Esophagus (tissue), 2 donors: ENCODE measurements at regions not wholly inside any gene's neighbourhood (a gene's known extent, or its start where the extent isn't known, plus 50 kb on each side); places are given as distances from the start of the nearest gene placed in this dataset.
"Not testable (repeated sequence)": the region's sequence is repeated elsewhere in the genome, so short reads cannot be mapped to it uniquely, and the experiment has no call there.

Experiments used
- H3K27ac ChIP-seq, 2 donors: one replicate each; pipeline ENCODE4 v1.5.1; 2013; ENCODE audit warnings: low read depth in 2 of 2, mild to moderate bottlenecking in 2 of 2, inconsistent platforms in 1 of 2, low read length in 1 of 2, moderate library complexity in 1 of 2
- H3K27me3 ChIP-seq, 2 donors: one replicate each; pipeline ENCODE4 v1.6.1; 2013; ENCODE audit warnings: low read length in 2 of 2, control low read depth in 1 of 2, mild to moderate bottlenecking in 1 of 2; ENCODE audit not compliant: insufficient read depth in 2 of 2, control insufficient read depth in 1 of 2
- H3K36me3 ChIP-seq, 2 donors: one replicate each; pipeline ENCODE4 v1.6.1; 2013; ENCODE audit warnings: low read length in 1 of 2; ENCODE audit not compliant: control insufficient read depth in 2 of 2, insufficient read depth in 2 of 2
- H3K4me1 ChIP-seq, 2 donors: one replicate each; pipeline ENCODE4 v1.6.1; 2013; ENCODE audit warnings: low read length in 1 of 2; ENCODE audit not compliant: control insufficient read depth in 2 of 2, insufficient read depth in 2 of 2
- H3K4me3 ChIP-seq, 2 donors: one replicate each; pipeline ENCODE4 v1.5.1; 2013; ENCODE audit warnings: low read length in 2 of 2, mild to moderate bottlenecking in 2 of 2, low read depth in 1 of 2, moderate library complexity in 1 of 2
- H3K9me3 ChIP-seq, 2 donors: one replicate each; pipeline ENCODE4 v1.6.1; 2013; ENCODE audit warnings: mild to moderate bottlenecking in 2 of 2, low read depth in 1 of 2, low read length in 1 of 2, moderate library complexity in 1 of 2; ENCODE audit not compliant: control insufficient read depth in 2 of 2, insufficient read depth in 1 of 2
- WGBS, 2 donors: extraction: QIAGEN DNeasy Blood & Tissue Kit; methylation state at CpG; one replicate each; pipeline ENCODE4 v1.1.7; 2013; 5-methylcytosine and 5-hydroxymethylcytosine counted together
- donor health status: healthy with polysubstance abuse.
- donor health status: Bipolar disorder and iron deficiency.

DNA sequence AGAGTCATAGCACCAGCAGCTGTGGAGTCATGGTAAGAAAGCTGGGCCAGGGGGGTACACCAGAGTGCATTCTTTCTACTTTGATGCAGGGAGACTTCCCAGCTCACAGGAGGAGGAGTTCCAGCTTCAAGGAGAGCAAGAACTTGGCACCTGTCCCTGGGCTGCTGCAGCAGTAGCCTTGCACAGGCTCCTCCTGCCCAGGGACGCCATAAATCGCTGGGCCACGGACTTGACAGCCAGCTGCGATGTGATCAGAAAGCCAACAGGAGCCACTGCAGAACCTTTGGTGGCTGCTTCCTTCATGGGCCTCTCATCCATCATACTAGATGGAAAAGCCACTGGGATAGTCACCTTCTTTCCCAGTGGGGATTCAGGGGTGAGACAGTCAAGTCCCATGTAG, 234.7 kb downstream of the NMUR2 start:
- H3K4me1 ChIP-seq: no peaks in the 10 kb centered on the region
- WGBS, 2 donors: 32 to 40% methylated on average over 4 of the region's 4 CpGs
- H3K36me3 ChIP-seq: no peaks in the 10 kb centered on the region
- no peaks in the 10 kb centered on the region for H3K9me3 ChIP-seq
- no peaks in the 10 kb centered on the region for H3K27me3 ChIP-seq
- H3K27ac ChIP-seq: no peak overlapping the region
- no peak overlapping the region for H3K4me3 ChIP-seq

DNA sequence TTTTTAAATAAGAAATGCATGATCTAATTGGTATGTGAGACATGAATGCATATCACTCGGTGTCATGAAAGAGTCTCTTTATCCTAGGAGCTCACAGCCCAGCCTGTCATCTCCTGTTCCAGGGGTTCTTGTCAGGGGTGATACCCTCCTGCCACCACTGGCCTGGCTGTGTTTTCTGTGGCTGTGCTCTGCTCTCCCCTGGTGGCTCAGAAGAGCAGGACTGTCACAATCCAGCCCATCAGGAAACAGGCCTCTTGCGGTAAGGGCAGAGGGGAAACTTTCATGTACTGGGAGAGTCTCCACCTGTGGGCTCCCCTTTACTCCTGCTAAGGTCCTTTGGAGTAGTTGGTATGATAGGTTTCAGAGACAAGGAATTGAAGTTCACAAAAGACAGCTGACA, 240.2 kb upstream of the GLRA1 start:
- Histone ChIP-seq H3K9me3 (no peaks in the 10 kb centered on the region), H3K36me3 (no peaks in the 10 kb centered on the region), H3K27me3 (no peaks in the 10 kb centered on the region), H3K4me3 (no peak overlapping the region), H3K4me1 (no peaks in the 10 kb centered on the region), H3K27ac (no peak overlapping the region)
- 68 to 74% methylated on average over 2 of the region's 2 CpGs for WGBS, 2 donors

DNA sequence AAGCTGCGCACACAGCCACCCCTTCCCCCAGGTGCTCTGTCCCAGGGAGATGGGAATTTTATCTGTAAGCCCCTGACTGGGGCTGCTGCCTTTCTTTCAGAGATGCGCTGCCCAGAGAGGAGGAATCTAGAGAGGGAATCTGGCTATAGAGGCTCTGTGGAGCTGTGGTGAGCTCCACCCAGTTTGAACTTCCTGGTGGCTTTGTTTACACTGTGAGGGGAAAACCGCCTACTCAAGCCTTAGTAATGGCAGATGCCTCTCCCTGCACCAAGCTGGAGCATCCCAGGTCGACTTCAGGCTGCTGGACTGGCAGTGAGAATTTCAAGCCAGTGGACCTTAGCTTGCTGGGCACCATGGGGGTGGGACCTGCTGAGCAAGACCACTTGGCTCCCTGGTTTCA, 235.2 kb upstream of the GLRA1 start:
- WGBS, 2 donors: 41 to 45% methylated on average over 4 of the region's 4 CpGs
- H3K4me1 ChIP-seq, H3K9me3 ChIP-seq: not testable (repeated sequence)

DNA sequence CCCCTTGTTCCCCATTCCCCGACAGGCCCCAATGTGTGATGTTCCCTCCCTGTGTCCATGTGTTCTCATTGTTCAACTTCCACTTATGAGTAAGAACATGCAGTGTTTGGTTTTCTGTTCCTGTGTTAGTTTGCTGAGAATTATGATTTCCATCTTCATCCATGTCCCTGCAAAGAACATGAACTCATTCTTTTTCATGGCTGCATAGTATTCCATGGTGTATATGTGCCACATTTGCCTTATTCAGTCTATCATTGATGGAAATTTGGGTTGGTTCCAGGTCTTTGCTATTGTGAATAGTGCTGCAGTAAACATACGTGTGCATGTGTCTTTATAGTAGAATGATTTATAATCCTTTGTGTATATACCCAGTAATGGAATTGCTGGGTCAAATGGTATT, 229.8 kb upstream of the GLRA1 start:
- H3K4me3 ChIP-seq, H3K27ac ChIP-seq, H3K36me3 ChIP-seq, H3K27me3 ChIP-seq, H3K4me1 ChIP-seq, H3K9me3 ChIP-seq: not testable (repeated sequence)
- WGBS, 2 donors: 86 to 91% methylated on average over 2 of the region's 2 CpGs

More for the DNA sequence above, 235.2 kb upstream of the GLRA1 start:
- not testable (repeated sequence) for H3K36me3 ChIP-seq, H3K4me3 ChIP-seq, H3K27me3 ChIP-seq, H3K27ac ChIP-seq

DNA sequence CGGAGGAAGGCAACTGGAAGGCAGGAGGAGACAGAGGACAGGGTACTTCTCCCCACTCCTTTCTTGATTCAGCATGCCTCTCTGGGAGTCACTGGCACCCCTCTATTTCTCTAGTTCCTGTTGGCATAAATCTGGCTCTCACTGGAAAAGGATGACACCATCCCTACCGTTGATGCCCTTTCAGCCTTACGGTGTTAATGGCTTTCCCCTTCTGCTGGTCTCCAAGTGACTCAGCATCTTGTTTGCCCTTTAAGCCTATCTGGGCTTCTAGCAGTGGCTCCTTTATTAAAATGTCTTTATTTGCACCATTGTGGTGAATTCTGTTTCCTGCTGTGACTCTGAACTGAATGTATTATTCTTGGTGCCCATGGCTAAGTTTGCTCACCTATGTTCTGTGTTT, 227.3 kb upstream of the GLRA1 start:
- Histone ChIP-seq H3K4me3 (no peak overlapping the region), H3K9me3 (no peaks in the 10 kb centered on the region), H3K36me3 (no peaks in the 10 kb centered on the region), H3K27ac (no peak overlapping the region), H3K27me3 (no peaks in the 10 kb centered on the region), H3K4me1 (no peaks in the 10 kb centered on the region)
- WGBS, 2 donors: 74 to 86% methylated on average over 3 of the region's 3 CpGs

DNA sequence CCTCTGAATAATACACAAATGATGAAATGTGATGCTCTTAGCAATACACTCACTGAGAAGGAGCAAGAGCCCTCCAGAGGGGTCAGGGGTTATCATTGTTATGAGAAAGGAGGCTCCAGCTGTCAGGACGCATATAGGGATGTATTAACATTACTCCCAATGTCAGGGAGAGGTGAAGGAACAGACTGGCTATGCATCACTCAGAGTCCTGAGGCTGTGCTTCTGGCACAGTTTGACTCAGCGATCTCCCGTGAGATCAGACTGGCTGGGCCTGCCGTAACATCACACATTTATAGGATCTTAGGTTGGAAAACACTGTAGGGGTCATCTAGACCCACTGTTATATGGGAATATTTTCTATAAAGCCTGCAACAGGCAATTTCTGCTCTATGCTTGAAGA, 226.5 kb upstream of the GLRA1 start:
- WGBS, 2 donors: 52 to 68% methylated on average over 4 of the region's 4 CpGs
- Histone ChIP-seq H3K27me3 (no peaks in the 10 kb centered on the region), H3K9me3 (no peaks in the 10 kb centered on the region), H3K4me1 (no peaks in the 10 kb centered on the region), H3K36me3 (no peaks in the 10 kb centered on the region), H3K27ac (no peak overlapping the region), H3K4me3 (no peak overlapping the region)

DNA sequence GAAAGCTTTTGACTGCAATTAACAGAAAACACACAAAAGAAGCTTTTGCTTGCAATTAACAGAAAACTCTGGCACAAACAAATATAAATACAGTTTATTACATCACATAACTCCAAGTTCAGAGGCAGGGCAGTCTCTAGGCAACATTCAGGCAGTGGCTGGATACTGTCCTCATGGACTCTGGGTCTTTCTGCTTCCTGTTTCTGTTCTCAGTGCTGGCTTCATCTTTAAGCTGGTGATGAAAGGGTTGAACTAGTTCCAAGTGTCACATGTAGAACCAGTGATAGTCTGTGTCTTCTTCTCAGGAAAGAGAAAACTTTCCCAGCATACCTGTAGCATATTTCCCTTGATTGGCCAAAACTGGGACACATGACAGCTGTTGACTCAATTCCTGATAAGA, 222.6 kb upstream of the GLRA1 start:
- Histone ChIP-seq H3K36me3 (no peaks in the 10 kb centered on the region), H3K27ac (no peak overlapping the region), H3K27me3 (no peaks in the 10 kb centered on the region), H3K4me3 (no peak overlapping the region), H3K4me1 (no peaks in the 10 kb centered on the region), H3K9me3 (no peaks in the 10 kb centered on the region)

DNA sequence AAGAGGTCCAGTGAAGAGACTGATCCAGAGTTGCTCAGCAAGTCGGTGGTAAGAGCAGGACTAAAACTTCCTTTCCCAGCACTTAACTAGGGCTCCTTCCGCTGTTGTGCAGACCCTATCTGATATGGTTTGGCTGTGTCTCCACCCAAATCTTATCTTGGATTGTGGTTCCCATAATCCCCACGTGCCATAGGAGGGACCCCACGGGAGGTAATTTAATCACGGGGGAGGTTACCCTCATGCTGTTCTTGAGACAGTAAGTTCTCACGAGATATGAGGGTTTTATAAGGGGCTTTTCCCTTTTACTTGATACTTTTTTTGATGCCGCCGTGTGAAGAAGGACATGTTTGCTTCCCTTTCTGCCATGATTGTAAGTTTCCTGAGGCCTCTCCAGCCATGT, 221.9 kb upstream of the GLRA1 start:
- Histone ChIP-seq H3K27me3 (no peaks in the 10 kb centered on the region), H3K27ac (no peak overlapping the region), H3K4me3 (no peak overlapping the region), H3K36me3 (no peaks in the 10 kb centered on the region), H3K4me1 (no peaks in the 10 kb centered on the region), H3K9me3 (no peaks in the 10 kb centered on the region)
- 70 to 76% methylated on average over 8 of the region's 8 CpGs for WGBS, 2 donors

DNA sequence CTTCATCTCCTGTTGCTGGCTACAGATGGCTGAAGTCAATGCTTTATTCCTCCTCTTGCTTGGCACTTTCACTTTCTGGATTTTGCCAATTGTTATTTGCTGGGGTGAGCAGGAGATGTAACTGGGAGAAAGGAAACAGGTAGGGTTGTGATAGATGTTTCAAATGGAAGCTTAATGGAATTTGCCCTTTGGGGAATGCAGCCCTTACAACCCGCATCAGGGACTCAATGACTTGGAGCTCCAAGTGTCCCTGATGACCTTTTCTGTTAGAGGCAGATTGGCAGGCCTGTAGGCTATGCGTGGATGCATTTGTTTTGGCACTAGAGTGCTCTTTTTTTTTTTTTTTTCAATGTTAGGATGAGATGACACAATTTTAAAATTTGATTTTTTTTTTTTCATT, 219.9 kb upstream of the GLRA1 start:
- H3K4me3 ChIP-seq: no peak overlapping the region
- no peaks in the 10 kb centered on the region for H3K27me3 ChIP-seq
- H3K27ac ChIP-seq: no peak overlapping the region
- H3K9me3 ChIP-seq: no peaks in the 10 kb centered on the region
- no peaks in the 10 kb centered on the region for H3K4me1 ChIP-seq
- H3K36me3 ChIP-seq: no peaks in the 10 kb centered on the region
- 48 to 71% methylated on average over 2 of the region's 2 CpGs for WGBS, 2 donors

DNA sequence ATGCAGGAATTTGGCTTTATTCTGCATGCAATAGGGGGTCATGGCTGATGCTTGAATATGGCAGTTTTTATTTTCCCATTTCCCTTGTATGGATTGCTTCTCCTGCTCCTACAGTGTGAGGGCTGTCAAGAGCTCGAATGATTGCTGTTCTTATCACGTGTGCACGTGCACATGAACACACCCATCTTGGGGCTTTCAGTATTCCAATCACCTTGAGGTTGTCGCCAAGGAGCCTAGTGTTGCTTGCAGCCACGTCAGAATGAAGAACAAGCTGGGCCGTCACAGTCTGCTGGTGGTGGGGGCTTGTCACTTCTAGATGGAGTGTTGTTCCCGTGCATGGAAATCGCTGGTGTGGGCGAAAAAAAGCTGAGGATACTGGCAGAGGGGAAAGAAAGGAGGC, 219.4 kb upstream of the GLRA1 start:
- Histone ChIP-seq H3K36me3 (no peaks in the 10 kb centered on the region), H3K4me1 (no peaks in the 10 kb centered on the region), H3K27me3 (no peaks in the 10 kb centered on the region), H3K27ac (no peak overlapping the region), H3K4me3 (no peak overlapping the region), H3K9me3 (no peaks in the 10 kb centered on the region)
- 59 to 64% methylated on average over 9 of the region's 9 CpGs for WGBS, 2 donors
